GM12878 (cell line): ENCODE measurements at regions not wholly inside any gene's neighbourhood (a gene's known extent, or its start where the extent isn't known, plus 50 kb on each side); places are given as distances from the start of the nearest gene placed in this dataset.

Experiments
- CEBPZ ChIP-seq: fragments of 150-350 bp; IDR thresholded peaks from 2 replicates; pipeline ENCODE4 v1.6.1; 2016; ENCODE audit warnings: low read depth, low read length
- CREB1 ChIP-seq: IDR thresholded peaks from 2 replicates; pipeline ENCODE4 v1.6.1; 2012; ENCODE audit warnings: low read depth, mild to moderate bottlenecking, inconsistent platforms
- CTCF ChIP-seq, 3 experiments: IDR thresholded peaks in 2 of 3; conservative IDR thresholded peaks in 1 of 3; 2 replicates each; pipeline ENCODE4 v1.5.1; 2011; ENCODE audit warnings: low read depth in 3 of 3, low read length in 3 of 3, mild to moderate bottlenecking in 3 of 3, control low read depth in 2 of 3, moderate library complexity in 2 of 3, inconsistent platforms in 1 of 3, mixed read lengths in 1 of 3; ENCODE audit not compliant: control insufficient read depth in 2 of 3, insufficient read depth in 1 of 3; ENCODE audit errors: extremely low read depth in 1 of 3
- EGR1 ChIP-seq, 2 experiments: IDR thresholded peaks; 1 replicate in 1 of 2; 2 replicates in 1 of 2; pipeline ENCODE4 v1.6.1; 2011 to 2012; ENCODE audit warnings: low read depth in 2 of 2, low read length in 2 of 2, borderline replicate concordance in 1 of 2, mild to moderate bottlenecking in 1 of 2, moderate library complexity in 1 of 2
- ESRRA ChIP-seq: IDR thresholded peaks from 2 replicates; pipeline ENCODE4 v1.6.1; 2012; ENCODE audit warnings: mild to moderate bottlenecking, low read length, improper control_type of control experiment
- HDGF ChIP-seq: fragments of 450-650 bp; IDR thresholded peaks from 2 replicates; pipeline ENCODE4 v1.6.1; 2016; ENCODE audit warnings: antibody characterized with exemption
- JUND ChIP-seq: IDR thresholded peaks from 2 replicates; pipeline ENCODE4 v1.6.1; 2012; ENCODE audit warnings: low read depth, mild to moderate bottlenecking, low read length, improper control_type of control experiment, moderate library complexity
- MAX ChIP-seq: IDR thresholded peaks from 2 replicates; pipeline ENCODE4 v1.6.1; 2012; ENCODE audit warnings: low read depth, low read length, improper control_type of control experiment
- PML ChIP-seq: IDR thresholded peaks from 2 replicates; pipeline ENCODE4 v1.6.1; 2012; ENCODE audit warnings: low read length, inconsistent platforms
- POLR2AphosphoS5 ChIP-seq: IDR thresholded peaks from 2 replicates; pipeline ENCODE4 v1.6.1; 2011; ENCODE audit warnings: mild to moderate bottlenecking, low read length, inconsistent platforms
- SMAD1 ChIP-seq: fragments of 450-650 bp; IDR thresholded peaks from 2 replicates; pipeline ENCODE4 v1.6.1; 2018; ENCODE audit warnings: mild to moderate bottlenecking, low read depth; ENCODE audit not compliant: partially characterized antibody
- YY1 ChIP-seq: IDR thresholded peaks from 2 replicates; pipeline ENCODE4 v1.6.1; 2011; ENCODE audit warnings: low read depth, mild to moderate bottlenecking, low read length
- ZZZ3 ChIP-seq: IDR thresholded peaks from 2 replicates; pipeline ENCODE4 v1.6.1; 2011; ENCODE audit warnings: low read depth; ENCODE audit not compliant: control insufficient read depth, insufficient read length

- TF ChIP-seq CEBPZ (no peak), EGR1 (IDR thresholded peaks at IDR 0.05; ENCODE audit: borderline replicate concordance in 1 of 2, low read depth in 2 of 2, low read length in 2 of 2) (no peak), JUND (no peak), CREB1 (no peak), ZZZ3 (no peak), CTCF (IDR thresholded peaks at IDR 0.05 in 2 of 3, conservative IDR thresholded peaks at IDR 0.05 in 1 of 3; ENCODE audit: control insufficient read depth in 2 of 3, extremely low read depth in 1 of 3, insufficient read depth in 1 of 3, low read depth in 3 of 3, low read length in 3 of 3) (no peak), MAX (no peak), YY1 (no peak), PML (no peak), HDGF (no peak), SMAD1 (no peak), ESRRA (no peak), POLR2AphosphoS5 (no peak)
These were observed 82.9 kb downstream of the OR13H1 start for GRCh38 chrX:131626681-131627296.
